GM18517 (cell line): ENCODE measurements at regions not wholly inside any gene's neighbourhood (a gene's known extent, or its start where the extent isn't known, plus 50 kb on each side); places are given as distances from the start of the nearest gene placed in this dataset.

Experiments
- ATAC-seq: cut with Tn5 transposase; IDR thresholded peaks from one replicate; pipeline ENCODE4 v1.9.1; 2021; ENCODE audit warnings: mild to moderate bottlenecking, moderate library complexity; ENCODE audit not compliant: unreplicated experiment

DNA sequence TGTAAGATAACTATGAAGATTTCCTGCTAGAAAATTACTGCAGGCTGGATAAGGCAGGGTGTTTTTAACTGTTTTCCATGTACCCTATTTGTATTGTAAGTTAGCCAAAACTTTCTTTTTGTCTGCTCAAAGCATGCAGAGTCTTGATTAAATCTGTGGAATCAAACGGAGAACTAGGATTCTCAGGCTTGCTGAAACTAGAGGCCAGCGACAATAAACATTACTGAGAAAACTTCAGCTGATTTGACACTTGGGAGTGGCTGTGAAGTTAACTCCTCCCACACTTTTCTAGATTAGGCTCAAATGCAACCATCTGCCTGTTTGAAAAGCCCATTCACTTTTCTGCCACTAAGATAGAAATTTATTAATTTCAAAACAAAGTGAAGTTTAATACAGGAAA, 153.2 kb upstream of the FRMD4B start:
- ATAC-seq, result no peak

DNA sequence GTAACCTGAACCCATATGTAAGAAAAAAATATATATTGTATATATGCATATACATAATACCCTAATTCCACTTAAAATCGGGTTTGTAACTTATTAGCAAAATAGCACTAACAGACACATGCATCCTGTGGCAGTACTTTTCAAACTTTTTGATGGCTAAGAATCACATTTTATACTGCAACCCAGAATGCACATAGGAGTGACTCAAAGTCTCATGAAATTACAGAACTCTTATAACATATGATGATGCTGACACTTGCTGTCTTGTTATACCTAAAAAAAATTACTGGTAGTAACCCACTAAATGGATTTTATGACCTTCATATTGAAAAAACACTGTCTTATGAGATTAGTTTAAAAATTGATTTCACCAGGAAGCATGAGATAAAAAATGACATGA, 152.4 kb upstream of the FRMD4B start:
- no peak for ATAC-seq

DNA sequence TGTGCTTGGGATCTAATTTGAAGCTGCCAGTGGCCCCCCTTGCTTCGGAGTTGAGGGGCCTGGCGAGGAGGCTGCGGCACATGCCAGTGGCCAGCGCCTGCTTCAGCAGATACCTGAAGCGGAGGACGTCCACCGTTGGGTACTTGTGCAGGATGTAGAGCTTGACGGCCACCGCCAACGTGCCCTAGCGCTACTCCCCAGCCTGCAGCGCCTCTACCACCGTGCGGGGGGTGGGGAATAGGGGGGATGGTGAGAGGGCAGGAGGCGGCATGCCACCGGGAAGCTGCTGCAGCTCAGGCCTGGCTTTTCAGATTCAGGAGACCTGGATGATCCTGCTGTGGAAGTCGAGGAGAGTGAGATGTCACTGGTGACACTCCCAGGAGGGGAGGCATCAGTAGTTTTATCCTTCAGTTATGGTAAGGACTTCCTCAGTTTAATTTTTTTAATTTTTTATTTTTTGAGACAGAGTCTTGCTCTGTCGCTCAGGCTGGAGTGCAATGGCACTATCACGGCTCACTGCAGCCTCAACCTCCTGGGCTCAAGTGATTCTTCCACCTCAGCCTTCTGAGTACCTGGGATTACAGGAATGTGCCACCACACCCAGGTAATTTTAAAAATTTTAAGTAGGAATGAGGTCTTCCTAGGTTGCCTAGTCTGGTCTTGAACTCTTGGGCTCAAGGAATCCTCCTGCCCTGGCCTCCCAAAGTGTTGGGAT, 150.6 kb upstream of the FRMD4B start:
- no peak for ATAC-seq

DNA sequence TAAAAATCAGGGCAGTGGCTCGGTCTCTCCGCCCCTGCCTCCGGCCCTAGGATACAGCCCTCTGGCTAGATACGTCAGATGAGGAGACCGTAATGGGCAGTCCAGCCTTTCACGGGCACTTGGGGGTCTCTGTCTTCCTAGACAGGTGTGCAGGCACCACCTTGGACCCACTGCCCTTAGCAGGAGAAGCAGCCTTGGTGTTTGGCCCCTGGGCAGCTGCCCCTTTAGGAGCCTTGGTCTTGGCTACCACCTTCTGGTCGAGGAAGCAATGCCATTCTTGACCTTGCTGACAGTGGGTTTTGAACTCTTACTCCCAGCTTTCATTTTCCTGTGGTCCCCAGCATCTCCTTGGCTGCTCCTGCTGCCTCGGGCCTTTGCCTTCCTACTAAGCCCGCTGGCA, 149.7 kb upstream of the FRMD4B start:
- no peak for ATAC-seq

DNA sequence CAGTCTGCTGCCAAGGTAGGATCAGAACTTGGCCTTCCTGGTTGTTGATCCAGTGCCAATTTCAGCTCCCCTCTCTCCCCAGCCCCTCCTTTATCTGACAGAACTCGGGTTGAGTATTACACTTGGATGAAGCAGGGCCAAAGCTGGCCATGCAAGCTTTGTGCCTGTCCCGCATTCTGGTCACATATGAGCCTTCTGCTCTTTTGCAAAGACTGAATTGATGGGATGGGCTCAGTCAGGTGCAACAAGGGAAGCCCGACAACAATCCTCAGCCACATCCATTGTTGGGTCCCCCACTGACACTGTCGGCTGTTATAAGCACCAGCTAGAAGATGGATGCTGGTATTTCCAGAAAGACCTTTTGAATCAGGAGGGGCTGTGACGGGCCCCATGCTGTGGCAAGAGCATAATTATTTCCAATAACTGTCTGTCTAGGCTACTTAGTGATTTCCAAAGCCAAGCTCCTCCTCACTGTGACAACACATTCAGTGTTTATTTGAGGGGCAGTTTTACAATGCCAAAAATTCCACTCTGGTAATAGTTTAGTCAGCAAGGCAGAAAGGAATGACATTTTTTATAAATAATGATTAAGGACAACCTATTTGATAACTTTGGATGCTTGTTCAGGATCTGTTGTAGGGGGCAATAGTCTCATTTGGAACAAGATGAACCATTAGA, 146.8 kb upstream of the FRMD4B start:
- no peak for ATAC-seq

DNA sequence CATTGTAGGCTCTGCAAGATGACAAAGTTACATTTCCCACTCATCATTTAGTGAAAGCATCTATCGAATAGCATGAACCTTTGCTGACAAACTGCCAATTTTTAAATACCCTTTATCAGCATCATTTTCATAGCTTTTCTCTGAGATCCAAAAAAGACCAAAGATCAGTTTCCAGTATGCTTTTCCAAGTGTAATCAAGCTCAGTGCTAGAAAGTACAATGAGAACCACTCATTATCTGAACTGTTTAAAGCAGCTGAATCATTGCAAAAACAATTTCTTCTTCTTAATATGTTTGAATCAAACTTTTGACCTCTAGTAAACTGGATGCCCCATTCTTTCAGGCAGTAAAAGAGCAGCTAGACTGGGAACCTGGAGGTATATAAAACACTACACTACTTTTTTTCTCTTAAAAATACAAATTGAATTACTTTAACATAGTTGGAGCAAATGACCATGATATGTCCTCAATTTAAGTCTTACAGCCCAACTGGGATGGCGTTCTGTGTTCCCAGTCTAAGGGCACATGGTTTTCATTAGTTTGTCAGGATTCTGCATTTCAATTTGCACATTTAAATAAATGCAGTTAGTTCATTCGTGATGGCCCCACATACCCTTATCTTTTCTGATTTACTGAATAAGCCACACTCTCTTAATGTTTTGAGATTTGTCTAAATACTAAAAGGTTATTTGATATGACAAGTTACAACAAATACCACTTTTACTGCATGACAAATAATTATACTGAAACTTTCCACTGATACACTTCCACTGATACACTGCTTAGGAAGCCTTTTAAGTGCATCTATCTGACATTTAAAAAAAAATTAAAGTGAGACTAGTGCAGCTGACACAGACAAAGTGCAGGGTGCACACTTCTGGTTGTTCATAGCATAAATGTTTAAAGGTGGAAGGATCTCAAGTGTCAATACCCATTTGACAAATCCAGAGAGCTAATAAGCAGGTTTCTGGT, 146.0 kb upstream of the FRMD4B start:
- no peak for ATAC-seq

DNA sequence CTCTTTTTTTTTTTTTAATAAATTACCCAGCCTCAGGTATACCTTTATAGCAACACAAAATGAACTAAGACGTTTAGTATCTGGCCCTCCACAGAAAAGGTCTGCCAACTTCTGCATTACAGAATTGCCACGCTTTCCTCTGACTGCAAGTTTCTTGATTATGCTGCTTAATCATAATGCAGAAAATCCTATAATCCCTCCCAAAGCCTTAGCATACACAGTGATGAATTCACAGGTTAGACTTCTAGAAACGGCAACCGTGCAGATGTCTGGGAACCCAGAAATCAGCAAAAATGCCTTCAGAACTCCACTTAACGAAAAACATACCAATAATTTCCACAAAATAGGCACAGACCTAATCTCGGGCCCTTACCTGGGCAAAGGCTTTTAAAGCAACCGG, 144.7 kb upstream of the FRMD4B start:
- no peak for ATAC-seq

DNA sequence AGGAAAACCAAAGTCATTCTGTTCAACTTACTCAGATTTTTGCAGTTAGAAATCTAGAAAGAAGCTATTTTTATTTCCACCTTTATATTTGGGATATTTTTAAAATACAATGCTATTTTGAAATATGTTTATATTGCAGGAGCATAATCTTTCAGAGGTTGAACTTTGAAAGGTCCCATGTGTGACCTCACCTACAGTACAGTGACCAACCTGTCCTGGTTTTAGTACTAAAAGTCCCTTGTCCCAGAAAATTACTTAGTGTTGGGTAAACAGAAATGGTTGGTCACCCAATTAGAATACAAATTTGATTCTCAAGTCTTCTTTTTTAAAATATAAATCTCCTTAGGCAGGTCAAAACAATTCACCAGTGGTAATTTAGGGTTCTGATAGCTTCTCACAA, 141.6 kb upstream of the FRMD4B start:
- ATAC-seq, result no peak

DNA sequence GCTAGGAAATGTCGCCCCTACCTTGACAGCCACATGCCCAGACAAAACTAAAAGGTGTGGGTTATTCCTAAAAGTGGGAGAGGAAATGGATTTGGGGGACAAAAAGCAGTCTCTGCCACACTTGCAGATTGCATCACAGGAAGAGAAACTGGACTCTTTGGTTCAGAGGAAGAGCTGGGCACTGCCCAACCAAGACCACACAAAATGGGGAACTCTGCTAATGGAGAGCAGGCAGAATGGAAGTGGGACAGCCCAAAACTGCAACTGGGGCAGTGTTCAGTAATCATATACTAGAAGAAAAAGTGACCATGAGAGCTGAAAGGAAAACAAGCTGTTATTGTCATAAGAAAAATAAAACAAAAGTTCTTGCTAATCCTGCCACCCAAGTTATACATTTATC, 138.9 kb upstream of the FRMD4B start:
- no peak for ATAC-seq

DNA sequence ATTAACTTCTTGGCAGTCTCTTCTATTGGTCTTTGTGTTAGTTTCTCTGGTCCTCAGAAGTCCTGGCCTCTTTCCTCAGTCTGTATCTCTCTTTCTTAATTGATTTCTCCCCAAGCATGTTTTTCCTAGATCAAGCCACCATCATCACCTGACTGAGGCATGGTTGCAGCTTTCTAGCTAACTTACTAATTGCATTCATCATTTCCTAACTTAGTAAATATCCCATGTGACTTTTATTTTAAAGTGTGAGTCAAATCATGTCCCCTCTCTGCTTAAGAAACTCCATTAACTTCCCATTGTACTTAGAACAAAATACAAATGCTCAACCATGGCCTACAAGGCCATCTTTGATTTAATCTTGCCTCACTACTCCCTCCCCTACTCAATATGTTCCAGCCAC, 135.4 kb upstream of the FRMD4B start:
- ATAC-seq, result no peak

DNA sequence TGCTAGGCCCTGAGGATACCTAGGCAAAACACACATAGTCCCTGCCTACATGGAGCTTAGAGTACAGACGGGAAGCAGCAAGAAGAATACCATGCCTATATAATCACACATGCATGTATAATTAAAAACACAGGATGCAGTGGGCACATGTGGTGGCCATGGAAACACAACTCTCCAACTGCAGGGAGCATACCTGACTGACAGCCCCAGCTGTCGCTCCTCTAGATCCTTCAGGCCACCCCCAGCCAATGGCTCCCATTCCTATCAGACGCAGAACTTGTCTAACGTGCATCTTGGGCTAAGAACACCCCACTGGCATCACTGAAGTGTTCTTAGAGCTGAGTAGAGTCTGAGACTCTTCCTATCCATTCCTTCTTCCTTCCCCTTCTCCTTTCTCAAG, 125.5 kb upstream of the FRMD4B start:
- no peak for ATAC-seq

DNA sequence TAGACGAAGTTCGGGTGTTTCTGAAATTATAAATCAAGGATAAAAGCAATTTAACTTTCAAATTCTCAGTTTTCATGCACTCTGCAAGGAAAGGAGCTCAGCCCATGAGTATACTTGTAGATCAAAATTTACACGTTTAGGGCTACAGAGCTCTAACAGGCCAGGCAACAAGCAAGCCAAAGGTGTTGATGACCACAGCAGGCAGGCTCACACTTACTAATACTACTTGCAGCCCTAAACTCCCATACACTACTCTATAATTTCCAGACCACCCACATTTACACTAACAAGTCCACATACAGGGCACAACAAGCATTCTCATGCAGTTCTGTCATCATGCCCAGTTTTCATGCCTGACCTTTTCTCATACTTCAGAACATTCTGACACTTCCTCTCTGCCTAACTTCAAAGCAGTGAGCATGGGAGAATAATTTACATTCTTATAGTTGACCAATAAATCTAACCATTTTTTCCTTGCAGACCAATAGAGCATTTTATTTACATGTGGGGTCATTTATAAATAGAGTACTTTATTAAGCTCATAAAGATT, 124.7 kb upstream of the FRMD4B start:
- ATAC-seq, result no peak

DNA sequence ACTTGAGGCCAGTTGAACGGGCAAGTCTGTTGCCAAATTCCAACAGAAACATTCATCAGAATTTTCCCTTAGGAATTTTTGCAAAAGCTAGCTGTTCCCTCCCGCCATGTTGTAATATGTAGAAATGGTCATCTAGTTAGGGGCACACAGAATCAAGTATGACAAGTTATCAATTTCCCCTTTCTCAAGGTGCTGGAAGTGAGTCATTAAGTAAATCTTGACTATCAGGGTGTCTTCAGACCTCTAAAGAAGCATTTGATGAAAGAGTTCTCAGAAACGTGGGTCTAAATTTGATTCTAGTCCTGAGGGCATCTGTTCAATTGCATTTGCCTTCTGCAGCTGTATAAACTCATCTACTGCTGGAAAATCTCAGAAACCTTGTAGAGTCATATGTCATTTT, 123.4 kb upstream of the FRMD4B start:
- ATAC-seq, result no peak

DNA sequence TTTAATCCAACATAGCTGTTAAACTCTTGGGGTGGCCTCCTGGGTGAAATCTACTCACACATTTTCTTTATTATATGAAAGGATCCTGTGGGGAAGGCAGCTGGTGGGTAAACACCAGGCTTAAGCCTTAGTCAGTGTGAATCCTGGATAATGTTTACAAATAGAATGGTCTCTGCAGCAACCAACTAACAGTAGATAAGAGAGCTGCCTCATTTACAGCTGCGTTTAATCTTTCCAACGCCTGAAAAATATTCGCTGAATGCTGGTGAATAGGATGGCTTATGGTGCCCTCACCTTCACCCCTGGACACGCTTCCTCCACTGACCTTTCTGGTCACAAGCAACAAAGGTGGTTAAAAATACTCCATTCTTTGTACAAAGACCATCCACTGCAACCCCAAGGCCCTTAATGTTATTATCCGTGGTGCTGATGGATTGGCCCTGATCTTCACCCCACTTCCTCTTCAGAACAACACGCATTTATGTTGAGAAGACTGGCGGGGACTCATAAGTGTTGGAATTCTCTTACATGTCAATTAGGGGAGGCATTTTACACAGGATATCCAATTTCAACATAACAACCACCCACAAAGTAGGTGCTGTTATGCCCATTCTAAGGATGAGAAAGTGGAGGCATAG, 120.0 kb upstream of the FRMD4B start:
- ATAC-seq, result no peak

DNA sequence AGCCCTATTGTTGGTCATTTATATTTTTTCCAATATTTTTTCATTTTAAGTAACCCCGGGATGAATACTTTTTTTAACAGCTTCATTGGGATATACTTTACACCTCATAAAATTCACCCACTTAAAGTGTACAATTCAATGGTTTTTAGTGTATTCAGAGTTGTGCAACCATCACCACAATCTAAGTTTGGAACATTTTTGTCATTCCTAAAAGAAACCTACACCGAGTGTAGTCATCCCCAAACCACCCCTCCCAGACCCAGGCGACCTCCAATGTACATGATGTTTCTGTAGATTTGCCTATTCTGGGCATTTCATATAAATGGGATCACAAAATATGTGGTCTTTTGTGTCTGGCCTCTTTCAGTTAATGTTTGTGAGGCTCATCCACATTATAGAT, 118.3 kb upstream of the FRMD4B start:
- ATAC-seq, result no peak

DNA sequence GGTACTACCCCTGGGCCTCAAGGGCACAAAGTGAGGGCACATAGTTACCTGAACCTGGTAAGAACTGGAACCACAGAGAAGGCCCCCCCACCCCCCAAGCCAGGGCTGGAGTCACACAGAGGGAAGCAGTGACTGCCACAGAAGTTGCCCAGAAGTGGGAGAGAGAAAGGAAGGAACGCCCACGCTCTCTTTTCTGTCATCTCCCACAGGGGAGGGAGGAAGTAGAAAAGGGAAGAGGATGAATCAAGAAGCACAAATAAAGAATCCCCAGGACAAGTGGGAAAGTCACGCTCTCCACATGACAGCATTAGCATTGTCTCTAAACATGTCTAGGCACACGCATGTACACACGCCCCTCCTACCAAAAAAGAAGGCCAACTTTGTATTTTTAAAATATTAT, 114.7 kb upstream of the FRMD4B start:
- no peak for ATAC-seq

DNA sequence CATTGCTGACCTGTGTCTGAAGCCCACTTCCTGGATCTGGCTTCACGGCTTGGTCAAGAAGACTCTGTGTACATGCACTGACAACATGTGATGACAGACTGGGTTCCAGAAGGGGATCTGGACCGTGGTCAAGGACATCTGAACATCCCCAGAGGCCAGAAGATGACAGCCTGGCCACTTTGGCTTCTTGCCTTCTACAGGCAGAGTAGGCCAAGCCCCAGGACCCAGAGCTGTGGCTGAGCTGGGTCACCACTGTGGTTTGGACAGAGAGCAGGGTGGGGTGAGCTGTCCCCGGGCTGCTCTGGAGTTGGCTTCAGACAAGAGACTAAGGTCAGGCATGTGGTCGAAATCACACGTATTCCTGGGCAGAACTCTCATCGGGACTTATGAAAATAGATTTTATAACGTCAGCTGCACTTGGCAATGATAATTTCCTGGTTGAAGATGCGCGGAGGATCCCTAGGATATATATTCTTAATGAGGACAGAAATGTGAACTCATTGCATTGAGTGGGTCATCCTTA, 114.1 kb upstream of the FRMD4B start:
- no peak for ATAC-seq

DNA sequence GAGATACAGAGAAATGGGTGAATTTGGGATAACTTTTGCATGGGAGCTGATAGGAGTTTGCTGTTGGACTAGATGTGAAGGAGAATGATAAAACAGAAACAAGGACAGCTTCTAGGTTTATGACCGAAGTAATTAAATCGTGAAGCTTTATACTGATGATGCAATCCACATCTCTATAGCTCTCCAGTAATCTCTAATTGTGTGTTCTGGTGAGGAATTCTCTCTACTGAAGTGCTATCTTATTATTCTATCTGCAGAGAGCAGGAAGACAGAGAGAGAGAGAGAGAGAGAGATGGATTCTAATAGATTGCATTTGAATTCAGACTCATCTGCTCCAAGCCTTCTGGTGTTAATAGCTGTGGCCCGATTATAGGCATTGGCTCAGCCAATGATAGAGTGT, 113.5 kb upstream of the FRMD4B start:
- no peak for ATAC-seq

DNA sequence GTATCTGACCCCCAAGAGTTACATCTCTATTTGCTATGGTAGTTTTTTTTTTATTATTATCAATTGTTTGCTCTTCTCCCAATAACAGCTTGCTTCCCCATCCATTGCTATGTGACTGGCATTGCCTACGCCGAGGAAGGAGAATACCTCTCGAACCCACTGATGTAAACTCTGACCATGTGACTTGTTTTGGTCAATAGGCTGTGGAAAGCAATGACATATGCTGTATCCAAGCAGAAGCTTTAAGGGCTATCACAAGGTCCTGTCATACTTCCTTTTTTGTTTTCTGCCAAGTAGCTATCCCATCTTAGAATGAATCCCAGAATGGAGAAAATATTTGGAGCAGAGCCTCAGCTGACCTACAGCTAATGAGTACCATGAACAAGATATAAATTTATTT, 111.0 kb upstream of the FRMD4B start:
- no peak for ATAC-seq

DNA sequence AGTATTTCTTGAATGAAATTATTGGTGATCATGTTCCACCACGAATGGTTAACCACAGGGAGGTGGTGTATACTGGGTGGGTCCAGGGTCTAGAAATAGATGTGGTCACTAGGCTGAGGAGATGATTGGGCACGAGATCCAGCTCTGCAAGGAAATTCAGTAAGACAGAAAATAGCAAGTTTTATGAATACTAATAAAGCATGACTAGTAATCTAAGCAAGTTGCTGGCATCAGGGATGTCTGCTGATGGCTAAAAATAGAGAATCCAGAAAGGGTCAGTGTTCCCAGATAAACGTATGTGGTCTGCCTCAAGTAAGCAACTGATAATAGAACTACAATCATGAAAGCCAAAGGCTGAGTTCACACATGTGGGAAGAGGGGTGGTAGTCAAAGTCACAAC, 108.3 kb upstream of the FRMD4B start:
- no peak for ATAC-seq

DNA sequence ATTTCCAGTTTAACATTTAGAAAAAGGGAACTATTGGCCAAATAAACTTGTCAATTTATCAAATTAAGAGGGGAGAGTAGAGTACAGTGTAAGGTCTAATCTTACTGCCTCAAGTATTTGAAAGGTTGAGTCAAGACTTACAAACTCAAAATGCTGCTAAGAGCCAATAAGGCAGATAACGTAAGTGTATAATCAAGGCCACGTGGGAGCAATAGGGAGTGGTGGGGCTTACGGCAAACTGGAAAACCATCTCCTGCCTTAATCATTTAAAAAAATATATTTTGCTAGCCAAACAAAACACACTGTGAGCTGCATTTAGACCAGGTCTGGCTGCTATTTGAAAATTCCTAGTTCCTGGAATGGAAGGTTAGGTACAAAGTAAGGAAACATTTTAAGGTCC, 107.3 kb upstream of the FRMD4B start:
- ATAC-seq, result no peak
